ENCODE measurements at regions not wholly inside any gene's neighbourhood (a gene's known extent, or its start where the extent isn't known, plus 50 kb on each side); places are given as distances from the start of the nearest gene placed in this dataset.

GRCh38 chr7:81267508-81267907 lies 348.7 kb upstream of the SEMA3C start:
- no peaks in the 10 kb centered on the region for H4K20me1 ChIP-seq (replicated peaks in 1 of 2; ENCODE audit: control insufficient read depth in 1 of 2, insufficient read depth in 2 of 2, low read length in 2 of 2)
- no peaks in the 10 kb centered on the region for H3K79me1 ChIP-seq (ENCODE audit: low read depth, low read length)
- no peak overlapping the region for H3K4me3 ChIP-seq (ENCODE audit: extremely low read depth in 1 of 4, insufficient read depth in 2 of 4, low read depth in 3 of 4, low read length in 4 of 4)
- no peak overlapping the region for H3K4me2 ChIP-seq (ENCODE audit: insufficient read depth in 1 of 2, low read depth in 2 of 2, low read length in 2 of 2)
- no peak overlapping the region for H3K14ac ChIP-seq (ENCODE audit: insufficient read length)
- no peaks in the 10 kb centered on the region for H3K79me2 ChIP-seq (ENCODE audit: control insufficient read depth in 1 of 2, insufficient read depth in 2 of 2, low read length in 2 of 2)
- no peak overlapping the region for H4K5ac ChIP-seq (ENCODE audit: insufficient read length, low read depth, low read length)
- 49% methylated on average over 2 of the region's 2 CpGs; no CpG with 5 or more reads in 1 of the 2 experiments for WGBS, 2 experiments (ENCODE audit: extremely low coverage in 1 of 2, insufficient coverage in 1 of 2, insufficient read length in 1 of 2, insufficient replicate concordance in 2 of 2, low coverage in 1 of 2, low lambda C conversion rate in 2 of 2, missing lambda C conversion rate in 1 of 2)
- H3K23ac ChIP-seq (ENCODE audit: insufficient read length) = no peak overlapping the region
- H2BK20ac ChIP-seq (ENCODE audit: low read length) = no peak overlapping the region
- TF ChIP-seq CTBP2 (IDR thresholded peaks at IDR 0.05; ENCODE audit: borderline replicate concordance, insufficient read depth, insufficient read length, low read length) (no peak), NRF1 (IDR thresholded peaks at IDR 0.05; ENCODE audit: low read depth, low read length) (no peak), RXRA (IDR thresholded peaks at IDR 0.05; ENCODE audit: insufficient read depth, low read depth, low read length) (no peak), E2F6 (IDR thresholded peaks at IDR 0.05) (no peak), SAP30 (IDR thresholded peaks at IDR 0.05; ENCODE audit: insufficient read depth, insufficient replicate concordance, low read length) (no peak), HDAC6 (IDR thresholded peaks at IDR 0.05; ENCODE audit: low read depth, low read length) (no peak), USF2 (IDR thresholded peaks at IDR 0.05; ENCODE audit: low read length) (no peak), MAFK (IDR thresholded peaks at IDR 0.05; ENCODE audit: low read depth, low read length) (no peak), EP300 (IDR thresholded peaks at IDR 0.05; ENCODE audit: borderline replicate concordance in 1 of 2, low read depth in 2 of 2, low read length in 2 of 2) (no peak), POU5F1 (IDR thresholded peaks at IDR 0.05; ENCODE audit: low read depth, low read length) (no peak), SP4 (IDR thresholded peaks at IDR 0.05; ENCODE audit: low read length) (no peak)
- no peak overlapping the region for H3K9ac ChIP-seq (replicated peaks in 1 of 4; ENCODE audit: extremely low read depth in 1 of 4, low read depth in 3 of 4, low read length in 3 of 4)
- no peaks in the 10 kb centered on the region for H3K4me1 ChIP-seq (replicated peaks in 1 of 4; ENCODE audit: control insufficient read depth in 3 of 4, insufficient read depth in 4 of 4, low read length in 3 of 4)
- no peak overlapping the region for H4K8ac ChIP-seq (ENCODE audit: extremely low read depth, insufficient read depth, low read length)
- H3K56ac ChIP-seq (replicated peaks; ENCODE audit: insufficient read length, low read depth, low read length) = no peak overlapping the region
- H3K9me3 ChIP-seq (ENCODE audit: insufficient read depth in 2 of 2, low read depth in 1 of 2, low read length in 1 of 2) = peaks cover 6% of the 10 kb centered on the region in 2 experiments; a peak in 1 of 4 replicates
- H3K27me3 ChIP-seq (replicated peaks in 1 of 4; ENCODE audit: control insufficient read depth in 3 of 4, extremely low read depth in 1 of 4, insufficient read depth in 3 of 4, low read length in 3 of 4) = no peaks in the 10 kb centered on the region
- H3K27ac ChIP-seq (ENCODE audit: low read depth, low read length) = no peak overlapping the region
- DNase-seq (ENCODE audit: low read depth in 1 of 2, low spot score in 2 of 2) (no peak), FAIRE-seq (no peak)
- no peaks in the 10 kb centered on the region for H3K23me2 ChIP-seq (ENCODE audit: low read depth, low read length)
- ChIA-PET CTCF (ENCODE audit: partially characterized antibody) (interaction anchor here (0.6 to 1.2 kb wide), 3 partner anchors 348 to 648 kb away, joined by 3 read pairs; partner anchors contain the start of gene SEMA3C), POLR2A (ENCODE audit: partially characterized antibody) (no interaction called here)
- no peaks in the 10 kb centered on the region for H3K36me3 ChIP-seq (ENCODE audit: control insufficient read depth in 2 of 4, insufficient read depth in 4 of 4, low read length in 3 of 4)
- no peak overlapping the region for H2BK15ac ChIP-seq (ENCODE audit: low read length)
- no peak overlapping the region for H3K4ac ChIP-seq (replicated peaks; ENCODE audit: insufficient read length, low read depth, low read length)
- no peak overlapping the region for H2AK5ac ChIP-seq (ENCODE audit: low read depth, low read length)
- H2BK5ac ChIP-seq (ENCODE audit: low read depth, low read length) = no peak overlapping the region
- H3K18ac ChIP-seq (ENCODE audit: extremely low read depth, low read length) = no peak overlapping the region
- H2BK120ac ChIP-seq (replicated peaks; ENCODE audit: low read depth, low read length) = no peak overlapping the region
- no peak overlapping the region for H4K91ac ChIP-seq (replicated peaks; ENCODE audit: insufficient read length, low read length)
- H2BK12ac ChIP-seq (ENCODE audit: low read depth, low read length) = no peak overlapping the region
- H2AFZ ChIP-seq (ENCODE audit: low read length) = no peak overlapping the region
